ENCODE measurements at regions not wholly inside any gene's neighbourhood (a gene's known extent, or its start where the extent isn't known, plus 50 kb on each side); places are given as distances from the start of the nearest gene placed in this dataset.

- no peak overlapping the region for H3K4me3 ChIP-seq
- WGBS: 84% methylated on average over 5 of the region's 5 CpGs
- H3K36me3 ChIP-seq: no peaks in the 10 kb centered on the region
- intact Hi-C loops (cut with DNase I): no loop called here
- peaks cover 0 to 36% (median 34%) of the 10 kb centered on the region in 4 donors for H3K4me1 ChIP-seq
- TF ChIP-seq, protein P1, sequence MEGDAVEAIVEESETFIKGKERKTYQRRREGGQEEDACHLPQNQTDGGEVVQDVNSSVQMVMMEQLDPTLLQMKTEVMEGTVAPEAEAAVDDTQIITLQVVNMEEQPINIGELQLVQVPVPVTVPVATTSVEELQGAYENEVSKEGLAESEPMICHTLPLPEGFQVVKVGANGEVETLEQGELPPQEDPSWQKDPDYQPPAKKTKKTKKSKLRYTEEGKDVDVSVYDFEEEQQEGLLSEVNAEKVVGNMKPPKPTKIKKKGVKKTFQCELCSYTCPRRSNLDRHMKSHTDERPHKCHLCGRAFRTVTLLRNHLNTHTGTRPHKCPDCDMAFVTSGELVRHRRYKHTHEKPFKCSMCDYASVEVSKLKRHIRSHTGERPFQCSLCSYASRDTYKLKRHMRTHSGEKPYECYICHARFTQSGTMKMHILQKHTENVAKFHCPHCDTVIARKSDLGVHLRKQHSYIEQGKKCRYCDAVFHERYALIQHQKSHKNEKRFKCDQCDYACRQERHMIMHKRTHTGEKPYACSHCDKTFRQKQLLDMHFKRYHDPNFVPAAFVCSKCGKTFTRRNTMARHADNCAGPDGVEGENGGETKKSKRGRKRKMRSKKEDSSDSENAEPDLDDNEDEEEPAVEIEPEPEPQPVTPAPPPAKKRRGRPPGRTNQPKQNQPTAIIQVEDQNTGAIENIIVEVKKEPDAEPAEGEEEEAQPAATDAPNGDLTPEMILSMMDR (IDR thresholded peaks at IDR 0.05): no peak
- TF ChIP-seq POLR2A (IDR thresholded peaks at IDR 0.05; ENCODE audit: low read depth) (no peak), POLR2AphosphoS5 (IDR thresholded peaks at IDR 0.05) (no peak), EP300 (IDR thresholded peaks at IDR 0.05) (no peak)
- DNase-seq (ENCODE audit: extremely low spot score): no peak
- no peak overlapping the region for H3K27ac ChIP-seq (replicated peaks in 1 of 4)
- no peaks in the 10 kb centered on the region for H3K27me3 ChIP-seq
- no peaks in the 10 kb centered on the region for H3K9me3 ChIP-seq
Observed at GRCh38 chr7:25809441-25809840, 342.6 kb upstream of the NFE2L3 start.

DNA sequence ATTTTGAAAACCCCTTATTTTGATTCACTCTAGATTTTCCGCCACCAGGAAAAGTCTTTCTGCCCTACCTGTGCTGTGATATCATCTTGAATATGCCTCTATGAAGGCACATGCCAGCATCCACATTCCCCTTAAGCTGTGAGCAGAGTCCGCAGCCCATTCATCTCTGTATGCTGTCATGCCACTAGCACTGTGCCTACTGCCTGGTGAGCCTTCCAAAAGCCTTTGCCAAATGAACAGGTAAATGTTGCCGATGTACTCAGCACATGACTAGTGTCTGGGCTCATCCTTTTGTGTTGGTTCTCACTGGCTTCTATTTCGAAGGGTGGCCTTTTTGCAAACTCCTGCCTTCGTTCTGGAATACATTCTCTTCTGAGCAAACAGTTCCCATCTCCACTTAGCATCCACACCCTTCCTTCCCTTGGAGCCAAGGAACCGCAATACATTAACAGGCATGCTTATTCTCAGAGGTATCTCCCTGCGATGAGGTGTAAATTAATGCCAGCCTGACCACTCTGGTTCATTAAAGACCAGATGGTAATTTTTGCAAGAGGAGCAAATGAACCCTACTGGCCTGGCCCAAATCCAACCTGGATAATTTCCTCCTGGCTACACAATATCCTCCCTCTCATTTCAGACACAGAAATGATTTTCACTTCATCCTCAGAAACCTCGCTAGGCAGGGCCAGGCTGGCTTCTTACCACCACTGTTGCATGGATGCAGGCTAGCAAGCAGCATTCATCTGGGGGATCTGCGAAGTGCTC lies 339.7 kb upstream of the NFE2L3 start:
- H3K27ac ChIP-seq (replicated peaks in 1 of 4): no peak overlapping the region
- no peaks in the 10 kb centered on the region for H3K36me3 ChIP-seq
- no peak overlapping the region for H3K4me3 ChIP-seq
- no peaks in the 10 kb centered on the region for H3K27me3 ChIP-seq
- WGBS: 83% methylated on average over 9 of the region's 9 CpGs
- intact Hi-C loops (cut with DNase I): no loop called here
- DNase-seq (ENCODE audit: extremely low spot score): peak; percentile 66
- TF ChIP-seq EP300 (IDR thresholded peaks at IDR 0.05) (no peak), POLR2A (IDR thresholded peaks at IDR 0.05; ENCODE audit: low read depth) (no peak), POLR2AphosphoS5 (IDR thresholded peaks at IDR 0.05) (no peak)
- TF ChIP-seq, protein P1 (IDR thresholded peaks at IDR 0.05): no peak
- peaks cover 0 to 14% (median 13%) of the 10 kb centered on the region in 4 donors for H3K4me1 ChIP-seq
- H3K9me3 ChIP-seq: no peaks in the 10 kb centered on the region

DNA sequence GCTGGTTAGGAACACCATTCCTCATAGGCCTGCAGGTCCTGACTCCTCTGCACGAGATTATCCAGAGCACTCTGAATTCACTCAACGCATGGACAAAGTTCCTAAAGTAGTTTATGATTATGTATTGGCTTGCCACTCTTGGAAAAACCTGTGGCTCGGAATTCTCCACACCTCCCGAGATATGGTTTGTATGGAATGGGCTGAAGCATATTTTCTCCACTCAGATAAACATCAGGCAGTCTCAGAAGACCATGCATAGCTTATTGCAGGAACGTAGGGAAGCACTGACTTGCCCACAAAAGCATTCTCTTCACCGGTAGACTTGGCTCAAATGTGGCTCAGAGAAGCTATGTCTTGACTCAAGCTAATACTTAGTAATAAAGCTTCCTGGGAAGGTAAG lies 338.6 kb upstream of the NFE2L3 start:
- Histone ChIP-seq H3K27me3 (no peaks in the 10 kb centered on the region), H3K9me3 (no peaks in the 10 kb centered on the region), H3K36me3 (no peaks in the 10 kb centered on the region), H3K4me1 (peaks cover 0 to 14% (median 7%) of the 10 kb centered on the region in 4 donors), H3K27ac (replicated peaks in 1 of 4) (no peak overlapping the region), H3K4me3 (no peak overlapping the region)
- WGBS: 83% methylated on average over 6 of the region's 6 CpGs
- TF ChIP-seq, protein P1 (IDR thresholded peaks at IDR 0.05): no peak
- TF ChIP-seq EP300 (IDR thresholded peaks at IDR 0.05) (no peak), POLR2A (IDR thresholded peaks at IDR 0.05; ENCODE audit: low read depth) (no peak)
- intact Hi-C loops (cut with DNase I): no loop called here
- no peak for DNase-seq (ENCODE audit: extremely low spot score)

DNA sequence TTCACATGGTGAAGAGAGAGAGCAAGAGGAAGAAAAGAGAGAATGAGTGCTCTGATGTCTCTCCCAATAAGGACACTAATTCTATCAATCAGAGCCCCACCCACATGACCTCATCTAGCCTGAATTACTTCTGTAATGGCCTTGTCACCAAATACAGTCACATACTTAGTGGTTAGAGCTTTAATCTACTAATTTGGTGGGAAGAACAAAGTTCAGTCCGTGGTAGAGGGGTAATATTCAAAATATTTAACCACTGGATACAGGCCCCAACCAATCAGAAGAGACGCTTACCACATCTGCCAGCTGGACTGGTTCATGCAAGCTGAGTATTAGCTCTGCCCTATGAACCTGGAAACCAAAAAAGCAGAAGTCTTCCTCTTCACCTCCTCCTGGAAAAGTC lies 336.3 kb upstream of the NFE2L3 start:
- peaks cover 0 to 3% (median 2%) of the 10 kb centered on the region in 4 donors for H3K4me1 ChIP-seq
- 90% methylated on average over 2 of the region's 2 CpGs for WGBS
- no peaks in the 10 kb centered on the region for H3K27me3 ChIP-seq
- intact Hi-C loops (cut with DNase I): no loop called here
- no peak overlapping the region for H3K27ac ChIP-seq (replicated peaks in 1 of 4)
- H3K36me3 ChIP-seq: no peaks in the 10 kb centered on the region
- H3K9me3 ChIP-seq: no peaks in the 10 kb centered on the region
- no peak for TF ChIP-seq POLR2A (IDR thresholded peaks at IDR 0.05; ENCODE audit: low read depth)
- TF ChIP-seq, protein P1 (IDR thresholded peaks at IDR 0.05): no peak
- H3K4me3 ChIP-seq: no peak overlapping the region
- DNase-seq (ENCODE audit: extremely low spot score): no peak
